ENCODE measurements at regions not wholly inside any gene's neighbourhood (a gene's known extent, or its start where the extent isn't known, plus 50 kb on each side); places are given as distances from the start of the nearest gene placed in this dataset.

GRCh38 chr4:160143574-160143973 is 1040.7 kb downstream of the RAPGEF2 start:
- H3K4me1 Mint-ChIP-seq: no peaks in the 10 kb centered on the region

GRCh38 chr4:160159457-160159856 is 1056.6 kb downstream of the RAPGEF2 start:
- no peak for DNase-seq
- Mint-ChIP-seq H3K4me1 (no peaks in the 10 kb centered on the region), H3K27ac (no peak overlapping the region), H3K4me3 (no peak overlapping the region), H3K9me3 (peaks cover 0 to 11% (median 6%) of the 10 kb centered on the region in 7 donors), H3K27me3 (no peaks in the 10 kb centered on the region), H3K36me3 (no peaks in the 10 kb centered on the region)
- no peak for ATAC-seq (ENCODE audit: low read depth in 2 of 2)

More at GRCh38 chr4:160143574-160143973, 1040.7 kb downstream of the RAPGEF2 start:
- Mint-ChIP-seq H3K36me3 (no peaks in the 10 kb centered on the region), H3K27me3 (no peaks in the 10 kb centered on the region), H3K4me3 (no peak overlapping the region), H3K27ac (no peak overlapping the region), H3K9me3 (peaks cover 0 to 5% (median 2%) of the 10 kb centered on the region in 7 donors)
- DNase-seq (no peak), ATAC-seq (ENCODE audit: low read depth in 2 of 2) (no peak)

GRCh38 chr4:160161026-160161425 is 1058.1 kb downstream of the RAPGEF2 start:
- Mint-ChIP-seq H3K27me3 (no peaks in the 10 kb centered on the region), H3K9me3 (peaks cover 0 to 6% (median 2%) of the 10 kb centered on the region in 7 donors), H3K27ac (no peak overlapping the region), H3K4me1 (no peaks in the 10 kb centered on the region), H3K4me3 (no peak overlapping the region), H3K36me3 (no peaks in the 10 kb centered on the region)
- DNase-seq: no peak
- no peak for ATAC-seq (ENCODE audit: low read depth in 2 of 2)

- Mint-ChIP-seq H3K4me1 (no peaks in the 10 kb centered on the region), H3K4me3 (peak overlapping the region in 1 of 8 donors; percentile 65), H3K27ac (no peak overlapping the region), H3K9me3 (peaks cover 0 to 13% (median 8%) of the 10 kb centered on the region in 7 donors), H3K36me3 (no peaks in the 10 kb centered on the region), H3K27me3 (no peaks in the 10 kb centered on the region)
- ATAC-seq (ENCODE audit: low read depth in 2 of 2) (no peak), DNase-seq (no peak)
These were observed 1072.3 kb downstream of the RAPGEF2 start for GRCh38 chr4:160175064-160175643.

GRCh38 chr4:160180211-160180610 is 1077.3 kb downstream of the RAPGEF2 start:
- H3K36me3 Mint-ChIP-seq: no peaks in the 10 kb centered on the region
- H3K4me1 Mint-ChIP-seq: no peaks in the 10 kb centered on the region
- no peak overlapping the region for H3K4me3 Mint-ChIP-seq
- ATAC-seq (ENCODE audit: low read depth in 2 of 2) (no peak), DNase-seq (no peak)
- H3K27me3 Mint-ChIP-seq: no peaks in the 10 kb centered on the region
- H3K27ac Mint-ChIP-seq: no peak overlapping the region
- H3K9me3 Mint-ChIP-seq: peaks cover 0 to 9% (median 5%) of the 10 kb centered on the region in 7 donors

GRCh38 chr4:160182727-160183126 is 1079.8 kb downstream of the RAPGEF2 start:
- Mint-ChIP-seq H3K4me1 (no peaks in the 10 kb centered on the region), H3K9me3 (peaks cover 0 to 16% (median 5%) of the 10 kb centered on the region in 7 donors), H3K36me3 (no peaks in the 10 kb centered on the region), H3K27me3 (no peaks in the 10 kb centered on the region), H3K4me3 (no peak overlapping the region), H3K27ac (no peak overlapping the region)
- ATAC-seq (ENCODE audit: low read depth in 2 of 2): no peak
- DNase-seq: no peak

GRCh38 chr4:160184884-160185283 is 1082.0 kb downstream of the RAPGEF2 start:
- ATAC-seq (ENCODE audit: low read depth in 2 of 2) (no peak), DNase-seq (no peak)
- Mint-ChIP-seq H3K27ac (no peak overlapping the region), H3K4me3 (no peak overlapping the region), H3K9me3 (peaks cover 0 to 9% (median 5%) of the 10 kb centered on the region in 7 donors), H3K36me3 (no peaks in the 10 kb centered on the region), H3K4me1 (no peaks in the 10 kb centered on the region), H3K27me3 (no peaks in the 10 kb centered on the region)

- no peaks in the 10 kb centered on the region for H3K4me1 Mint-ChIP-seq
- H3K36me3 Mint-ChIP-seq: no peaks in the 10 kb centered on the region
- H3K4me3 Mint-ChIP-seq: no peak overlapping the region
- no peak for DNase-seq
- ATAC-seq (ENCODE audit: low read depth in 2 of 2): no peak
- H3K27ac Mint-ChIP-seq: no peak overlapping the region
- no peaks in the 10 kb centered on the region for H3K27me3 Mint-ChIP-seq
- H3K9me3 Mint-ChIP-seq: no peaks in the 10 kb centered on the region
These were observed 1090.9 kb downstream of the RAPGEF2 start for GRCh38 chr4:160193787-160194186.

- H3K36me3 Mint-ChIP-seq: no peaks in the 10 kb centered on the region
- no peak overlapping the region for H3K27ac Mint-ChIP-seq
- H3K4me3 Mint-ChIP-seq: no peak overlapping the region
- H3K9me3 Mint-ChIP-seq: peaks cover 0 to under 1% (median 0%) of the 10 kb centered on the region in 7 donors
- ATAC-seq (ENCODE audit: low read depth in 2 of 2): no peak
- no peaks in the 10 kb centered on the region for H3K4me1 Mint-ChIP-seq
- no peaks in the 10 kb centered on the region for H3K27me3 Mint-ChIP-seq
- DNase-seq: no peak
These were observed 1091.8 kb downstream of the RAPGEF2 start for GRCh38 chr4:160194716-160195115.

GRCh38 chr4:160202802-160203201 is 1099.9 kb downstream of the RAPGEF2 start:
- H3K9me3 Mint-ChIP-seq: peaks cover 0 to 10% (median 1%) of the 10 kb centered on the region in 7 donors
- no peak for ATAC-seq (ENCODE audit: low read depth in 2 of 2)
- no peak overlapping the region for H3K27ac Mint-ChIP-seq
- no peak overlapping the region for H3K4me3 Mint-ChIP-seq
- no peak for DNase-seq
- no peaks in the 10 kb centered on the region for H3K27me3 Mint-ChIP-seq
- no peaks in the 10 kb centered on the region for H3K4me1 Mint-ChIP-seq
- no peaks in the 10 kb centered on the region for H3K36me3 Mint-ChIP-seq

- Mint-ChIP-seq H3K27ac (no peak overlapping the region), H3K4me1 (no peaks in the 10 kb centered on the region), H3K36me3 (no peaks in the 10 kb centered on the region), H3K27me3 (no peaks in the 10 kb centered on the region), H3K4me3 (no peak overlapping the region), H3K9me3 (peaks cover 0 to 10% (median 4%) of the 10 kb centered on the region in 7 donors)
- DNase-seq: no peak
- ATAC-seq (ENCODE audit: low read depth in 2 of 2): no peak
These were observed 1109.2 kb downstream of the RAPGEF2 start for GRCh38 chr4:160212078-160212477.

GRCh38 chr4:160213366-160213765 is 1110.5 kb downstream of the RAPGEF2 start:
- no peak overlapping the region for H3K4me3 Mint-ChIP-seq
- no peak overlapping the region for H3K27ac Mint-ChIP-seq
- no peaks in the 10 kb centered on the region for H3K4me1 Mint-ChIP-seq
- ATAC-seq (ENCODE audit: low read depth in 2 of 2): no peak
- no peaks in the 10 kb centered on the region for H3K27me3 Mint-ChIP-seq
- peaks cover 0 to 18% (median 8%) of the 10 kb centered on the region in 7 donors for H3K9me3 Mint-ChIP-seq
- H3K36me3 Mint-ChIP-seq: no peaks in the 10 kb centered on the region
- DNase-seq: no peak

GRCh38 chr4:160217352-160217751 is 1114.5 kb downstream of the RAPGEF2 start:
- DNase-seq: no peak
- no peak overlapping the region for H3K4me3 Mint-ChIP-seq
- no peaks in the 10 kb centered on the region for H3K27me3 Mint-ChIP-seq
- peaks cover 0 to 42% (median 12%) of the 10 kb centered on the region in 7 donors for H3K9me3 Mint-ChIP-seq
- H3K4me1 Mint-ChIP-seq: no peaks in the 10 kb centered on the region
- no peak for ATAC-seq (ENCODE audit: low read depth in 2 of 2)
- H3K36me3 Mint-ChIP-seq: no peaks in the 10 kb centered on the region
- no peak overlapping the region for H3K27ac Mint-ChIP-seq

- H3K27me3 Mint-ChIP-seq: no peaks in the 10 kb centered on the region
- no peak overlapping the region for H3K4me3 Mint-ChIP-seq
- no peaks in the 10 kb centered on the region for H3K4me1 Mint-ChIP-seq
- ATAC-seq (ENCODE audit: low read depth in 2 of 2) (no peak), DNase-seq (no peak)
- H3K36me3 Mint-ChIP-seq: no peaks in the 10 kb centered on the region
- H3K9me3 Mint-ChIP-seq: peaks cover 6 to 23% (median 10%) of the 10 kb centered on the region in 7 donors
- no peak overlapping the region for H3K27ac Mint-ChIP-seq
These were observed 1121.2 kb downstream of the RAPGEF2 start for GRCh38 chr4:160224049-160224448.

GRCh38 chr4:160233141-160233540 is 1130.3 kb downstream of the RAPGEF2 start:
- Mint-ChIP-seq H3K4me3 (no peak overlapping the region), H3K27ac (no peak overlapping the region), H3K36me3 (no peaks in the 10 kb centered on the region), H3K4me1 (no peaks in the 10 kb centered on the region), H3K27me3 (no peaks in the 10 kb centered on the region), H3K9me3 (peaks cover 0 to 14% (median 0%) of the 10 kb centered on the region in 7 donors)
- DNase-seq (no peak), ATAC-seq (ENCODE audit: low read depth in 2 of 2) (no peak)
